HCT116 (cell line): ENCODE measurements at regions not wholly inside any gene's neighbourhood (a gene's known extent, or its start where the extent isn't known, plus 50 kb on each side); places are given as distances from the start of the nearest gene placed in this dataset.

Experiments
- ATAC-seq: fragments of 200-7000 bp; cut with Tn5 transposase; 2 replicates; pipeline ENCODE4 v1.9.1; 2020; ENCODE audit warnings: mild to moderate bottlenecking, moderate library complexity
- BruUV-seq: library from RNA; stranded (reverse); fragments of 400-500 nt; replicated peaks from 2 replicates; lab custom pipeline; 2021; lab: Mats Ljungman, UMichigan
- CTCF ChIA-PET: fragments of 300-600 bp; sonication (Branson Sonifier 250); formaldehyde crosslinking; loops from one replicate; lab custom pipeline; 2021; ENCODE audit warnings: antibody characterized with exemption; lab: Charles Lee
- POLR2A ChIA-PET: fragments of 300-600, 350-600 bp; sonication (Branson Sonifier 250); formaldehyde crosslinking; loops from one replicate; lab custom pipeline; 2021; ENCODE audit warnings: antibody characterized with exemption; lab: Charles Lee
- RAD21 ChIA-PET, 2 experiments: fragments of 300-600 bp; sonication (Branson Sonifier 250); formaldehyde crosslinking; loops; one replicate each; lab custom pipeline; 2023; ENCODE audit warnings: low total read pairs in 2 of 2; ENCODE audit not compliant: uncharacterized antibody in 2 of 2, unreplicated experiment in 2 of 2, low non-redundant PET in 1 of 2; lab: Charles Lee
- DNase-seq: peaks from one replicate; pipeline ENCODE4 v3.0.0-alpha.2; 2010; ENCODE audit warnings: low read depth, low spot score
- H2AFZ ChIP-seq: fragments of 200-600 bp; shearing (Covaris generic), sonication (generic); 2 replicates; pipeline ENCODE4 v1.6.1; 2017; ENCODE audit warnings: low read depth, mixed run types, mixed read lengths, antibody characterized with exemption, low read length; ENCODE audit not compliant: poor library complexity, severe bottlenecking
- H3K27ac ChIP-seq: 2 replicates; pipeline ENCODE4 v1.5.1; 2012; ENCODE audit warnings: low read depth, low read length
- H3K27me3 ChIP-seq: fragments of 200-600 bp; sonication (generic); 2 replicates; pipeline ENCODE4 v1.6.1; 2016; ENCODE audit warnings: mixed run types, low read length, mixed read lengths; ENCODE audit not compliant: insufficient read depth
- H3K36me3 ChIP-seq, 2 experiments: fragments of 200-500 bp in 1 of 2; fragments of 200-600 bp in 1 of 2; sonication (Bioruptor generic) in 1 of 2; sonication (generic) in 1 of 2; 2 replicates each; pipeline versions ENCODE4 v1.5.1 to v1.6.1; 2014 to 2016; ENCODE audit warnings: low read length in 2 of 2, inconsistent platforms in 1 of 2, mixed read lengths in 1 of 2, mixed run types in 1 of 2; ENCODE audit not compliant: insufficient read depth in 2 of 2, control insufficient read depth in 1 of 2
- H3K4me1 ChIP-seq, 2 experiments: fragments of 200-600 bp in 1 of 2; sonication (generic) in 1 of 2; 2 replicates each; pipeline versions ENCODE4 v1.5.1 to v1.6.1; 2012 to 2017; ENCODE audit warnings: low read length in 2 of 2, inconsistent platforms in 1 of 2, mild to moderate bottlenecking in 1 of 2, mixed read lengths in 1 of 2, mixed run types in 1 of 2, moderate library complexity in 1 of 2; ENCODE audit not compliant: insufficient read depth in 2 of 2, control insufficient read depth in 1 of 2
- H3K4me2 ChIP-seq: fragments of 200-600 bp; sonication (generic); 2 replicates; pipeline ENCODE4 v1.6.1; 2017; ENCODE audit warnings: mixed run types, low read length, mixed read lengths
- H3K4me3 ChIP-seq, 2 experiments: fragments of 200-600 bp in 1 of 2; sonication (generic) in 1 of 2; replicated peaks in 1 of 2; 2 replicates each; pipeline ENCODE4 v1.5.1; 2011 to 2016; ENCODE audit warnings: low read length in 2 of 2, control low read depth in 1 of 2, low read depth in 1 of 2, mild to moderate bottlenecking in 1 of 2, mixed read lengths in 1 of 2, mixed run types in 1 of 2
- H3K79me2 ChIP-seq: fragments of 200-600 bp; sonication (generic); 2 replicates; pipeline ENCODE4 v1.6.1; 2017; ENCODE audit warnings: mild to moderate bottlenecking, mixed run types, low read length, moderate library complexity, mixed read lengths; ENCODE audit not compliant: insufficient read depth
- H3K9ac ChIP-seq: fragments of 200-600 bp; sonication (generic); 2 replicates; pipeline ENCODE4 v1.6.1; 2016; ENCODE audit warnings: low read length, mixed read lengths
- H3K9me2 ChIP-seq: fragments of 200-600 bp; sonication (generic), shearing (Covaris generic); 2 replicates; pipeline ENCODE4 v1.6.1; 2017; ENCODE audit warnings: mixed run types, mild to moderate bottlenecking, moderate library complexity; ENCODE audit not compliant: insufficient read depth
- H3K9me3 ChIP-seq, 2 experiments: fragments of 200-500 bp in 1 of 2; fragments of 200-600 bp in 1 of 2; sonication (Bioruptor generic) in 1 of 2; sonication (generic) in 1 of 2; 2 replicates each; pipeline ENCODE4 v1.6.1; 2014 to 2017; ENCODE audit warnings: low read length in 2 of 2, mixed read lengths in 2 of 2, inconsistent platforms in 1 of 2, low read depth in 1 of 2, mild to moderate bottlenecking in 1 of 2, mixed run types in 1 of 2, moderate library complexity in 1 of 2; ENCODE audit not compliant: control insufficient read depth in 1 of 2, insufficient read depth in 1 of 2
- H4K20me1 ChIP-seq: fragments of 200-600 bp; sonication (generic), shearing (Covaris generic); 2 replicates; pipeline ENCODE4 v1.6.1; 2017; ENCODE audit warnings: mixed run types, mild to moderate bottlenecking, moderate library complexity; ENCODE audit not compliant: insufficient read depth
- CBX3 ChIP-seq: IDR thresholded peaks from 2 replicates; pipeline ENCODE4 v1.6.1; 2012; ENCODE audit warnings: low read depth
- CEBPB ChIP-seq: IDR thresholded peaks from 2 replicates; pipeline ENCODE4 v1.6.1; 2012; ENCODE audit warnings: low read depth
- EGR1 ChIP-seq: IDR thresholded peaks from 2 replicates; pipeline ENCODE4 v1.6.1; 2012; ENCODE audit warnings: low read depth
- ELF1 ChIP-seq: IDR thresholded peaks from 2 replicates; pipeline ENCODE4 v1.6.1; 2012; ENCODE audit warnings: low read depth, borderline replicate concordance
- EZH2 ChIP-seq: fragments of 200-600 bp; sonication (generic); IDR thresholded peaks from 2 replicates; pipeline ENCODE4 v1.6.1; 2017; ENCODE audit warnings: antibody characterized with exemption, mixed run types
- FOSL1 ChIP-seq: IDR thresholded peaks from 2 replicates; pipeline ENCODE4 v1.6.1; 2012; ENCODE audit warnings: low read depth
- JUND ChIP-seq: IDR thresholded peaks from 2 replicates; pipeline ENCODE4 v1.6.1; 2012
- POLR2A ChIP-seq: IDR thresholded peaks from 2 replicates; pipeline ENCODE4 v1.7.0; 2011; ENCODE audit warnings: borderline replicate concordance; ENCODE audit not compliant: insufficient read depth, insufficient read length; ENCODE audit errors: extremely low read depth
- POLR2AphosphoS5 ChIP-seq: IDR thresholded peaks from 2 replicates; pipeline ENCODE4 v1.6.1; 2011; ENCODE audit warnings: mild to moderate bottlenecking, low read depth, low read length, moderate library complexity
- RAD21 ChIP-seq: IDR thresholded peaks from 2 replicates; pipeline ENCODE4 v1.6.1; 2012; ENCODE audit warnings: low read depth, mild to moderate bottlenecking
- SP1 ChIP-seq: IDR thresholded peaks from 2 replicates; pipeline ENCODE4 v1.6.1; 2012; ENCODE audit warnings: low read depth
- TCF7L2 ChIP-seq: IDR thresholded peaks from 2 replicates; pipeline ENCODE4 v1.7.0; 2011; ENCODE audit warnings: borderline replicate concordance, inconsistent platforms; ENCODE audit not compliant: insufficient read depth, insufficient read length; ENCODE audit errors: extremely low read depth
- YY1 ChIP-seq: IDR thresholded peaks from 2 replicates; pipeline ENCODE4 v1.6.1; 2011; ENCODE audit warnings: low read length, low read depth, moderate library complexity, mild to moderate bottlenecking; ENCODE audit not compliant: insufficient replicate concordance; ENCODE audit errors: extremely low read depth
- ZFX ChIP-seq: fragments of 450-650 bp; IDR thresholded peaks from 2 replicates; pipeline ENCODE4 v1.6.1; 2017
- ZNF274 ChIP-seq: fragments of 200-500 bp; sonication (Bioruptor generic); IDR thresholded peaks from 2 replicates; pipeline ENCODE4 v1.6.1; 2014; ENCODE audit warnings: mild to moderate bottlenecking, low read depth, low read length, inconsistent platforms
- intact Hi-C: fragments of 100-400 bp; cut with micrococcal nuclease; formaldehyde crosslinking; loops from 2 replicates; pipeline ENCODE4 v1.10.0; 2022
- TF ChIP-seq, protein P1 (sequence below): IDR thresholded peaks from 2 replicates; pipeline ENCODE4 v1.6.1; 2012
- TF ChIP-seq, protein P2 (sequence below): IDR thresholded peaks from 2 replicates; pipeline ENCODE4 v1.6.1; 2012; ENCODE audit warnings: low read depth
- TF ChIP-seq, protein P3 (sequence below): IDR thresholded peaks from 2 replicates; pipeline ENCODE4 v1.6.1; 2012

DNA sequence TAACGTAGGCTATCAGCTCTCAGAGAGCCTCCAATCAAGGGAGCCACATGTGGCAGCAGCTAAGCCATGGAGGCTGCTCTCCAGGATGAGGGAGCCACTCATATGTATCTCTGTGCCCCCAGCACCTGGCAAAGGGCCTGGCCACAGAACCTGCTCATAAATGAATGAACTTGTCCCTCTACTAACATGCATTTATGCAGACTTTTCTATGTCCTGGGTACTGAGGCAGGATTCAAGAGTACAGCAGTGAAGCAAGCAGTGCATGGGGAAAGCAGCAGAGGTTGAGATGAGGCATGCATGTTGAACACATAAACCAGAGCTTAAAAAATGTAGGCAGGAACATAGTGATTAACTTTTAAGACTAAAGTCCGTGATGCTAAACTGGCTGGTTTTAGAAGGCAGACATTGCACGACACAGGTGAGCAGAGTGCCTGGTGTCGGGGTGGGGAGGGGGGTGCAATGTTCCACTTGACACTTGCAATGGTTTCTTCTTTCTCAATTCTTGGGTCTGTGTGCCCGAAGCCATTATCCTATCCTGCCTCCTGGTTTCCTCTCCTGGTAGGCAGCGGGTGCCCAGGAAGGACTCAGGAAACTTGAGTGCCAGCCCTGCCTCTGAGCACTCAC lies 142.8 kb upstream of the ALDH1B1 start:
- ATAC-seq (no peak), DNase-seq (no peak)
- Histone ChIP-seq H2AFZ (no peak overlapping the region), H3K27me3 (no peaks in the 10 kb centered on the region), H3K9me3 (no peaks in the 10 kb centered on the region), H3K4me2 (no peak overlapping the region), H3K4me1 (no peaks in the 10 kb centered on the region), H3K9me2 (no peaks in the 10 kb centered on the region), H3K4me3 (no peak overlapping the region), H3K36me3 (no peaks in the 10 kb centered on the region), H3K79me2 (no peaks in the 10 kb centered on the region), H4K20me1 (no peaks in the 10 kb centered on the region), H3K9ac (no peak overlapping the region), H3K27ac (no peak overlapping the region)
- intact Hi-C loops: no loop called here
- ChIA-PET RAD21 (no interaction called here), POLR2A (no interaction called here), CTCF (no interaction called here)
- BruUV-seq: no TSS peak
- TF ChIP-seq CEBPB: no peak
- no peak for TF ChIP-seq POLR2A
- TF ChIP-seq CBX3: no peak
- no peak for TF ChIP-seq JUND
- TF ChIP-seq, protein P1, sequence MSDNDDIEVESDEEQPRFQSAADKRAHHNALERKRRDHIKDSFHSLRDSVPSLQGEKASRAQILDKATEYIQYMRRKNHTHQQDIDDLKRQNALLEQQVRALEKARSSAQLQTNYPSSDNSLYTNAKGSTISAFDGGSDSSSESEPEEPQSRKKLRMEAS: no peak
- TF ChIP-seq, protein P2, sequence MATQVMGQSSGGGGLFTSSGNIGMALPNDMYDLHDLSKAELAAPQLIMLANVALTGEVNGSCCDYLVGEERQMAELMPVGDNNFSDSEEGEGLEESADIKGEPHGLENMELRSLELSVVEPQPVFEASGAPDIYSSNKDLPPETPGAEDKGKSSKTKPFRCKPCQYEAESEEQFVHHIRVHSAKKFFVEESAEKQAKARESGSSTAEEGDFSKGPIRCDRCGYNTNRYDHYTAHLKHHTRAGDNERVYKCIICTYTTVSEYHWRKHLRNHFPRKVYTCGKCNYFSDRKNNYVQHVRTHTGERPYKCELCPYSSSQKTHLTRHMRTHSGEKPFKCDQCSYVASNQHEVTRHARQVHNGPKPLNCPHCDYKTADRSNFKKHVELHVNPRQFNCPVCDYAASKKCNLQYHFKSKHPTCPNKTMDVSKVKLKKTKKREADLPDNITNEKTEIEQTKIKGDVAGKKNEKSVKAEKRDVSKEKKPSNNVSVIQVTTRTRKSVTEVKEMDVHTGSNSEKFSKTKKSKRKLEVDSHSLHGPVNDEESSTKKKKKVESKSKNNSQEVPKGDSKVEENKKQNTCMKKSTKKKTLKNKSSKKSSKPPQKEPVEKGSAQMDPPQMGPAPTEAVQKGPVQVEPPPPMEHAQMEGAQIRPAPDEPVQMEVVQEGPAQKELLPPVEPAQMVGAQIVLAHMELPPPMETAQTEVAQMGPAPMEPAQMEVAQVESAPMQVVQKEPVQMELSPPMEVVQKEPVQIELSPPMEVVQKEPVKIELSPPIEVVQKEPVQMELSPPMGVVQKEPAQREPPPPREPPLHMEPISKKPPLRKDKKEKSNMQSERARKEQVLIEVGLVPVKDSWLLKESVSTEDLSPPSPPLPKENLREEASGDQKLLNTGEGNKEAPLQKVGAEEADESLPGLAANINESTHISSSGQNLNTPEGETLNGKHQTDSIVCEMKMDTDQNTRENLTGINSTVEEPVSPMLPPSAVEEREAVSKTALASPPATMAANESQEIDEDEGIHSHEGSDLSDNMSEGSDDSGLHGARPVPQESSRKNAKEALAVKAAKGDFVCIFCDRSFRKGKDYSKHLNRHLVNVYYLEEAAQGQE: no peak
- TF ChIP-seq TCF7L2: no peak
- no peak for TF ChIP-seq EGR1
- TF ChIP-seq ELF1: no peak
- no peak for TF ChIP-seq RAD21
- no peak for TF ChIP-seq ZFX
- TF ChIP-seq EZH2: no peak
- no peak for TF ChIP-seq POLR2AphosphoS5
- TF ChIP-seq, protein P3, sequence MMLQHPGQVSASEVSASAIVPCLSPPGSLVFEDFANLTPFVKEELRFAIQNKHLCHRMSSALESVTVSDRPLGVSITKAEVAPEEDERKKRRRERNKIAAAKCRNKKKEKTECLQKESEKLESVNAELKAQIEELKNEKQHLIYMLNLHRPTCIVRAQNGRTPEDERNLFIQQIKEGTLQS: no peak
- no peak for TF ChIP-seq SP1
- no peak for TF ChIP-seq YY1
- TF ChIP-seq ZNF274: no peak
- TF ChIP-seq FOSL1: no peak
